Loucy (cell line): ENCODE measurements at regions not wholly inside any gene's neighbourhood (a gene's known extent, or its start where the extent isn't known, plus 50 kb on each side); places are given as distances from the start of the nearest gene placed in this dataset.

Source experiments
- EZH2phosphoT487 ChIP-seq: fragments of 200-600 bp; IDR thresholded peaks from 2 replicates; pipeline ENCODE4 v1.6.1; 2018; ENCODE audit warnings: antibody characterized with exemption, mild to moderate bottlenecking, moderate library complexity, borderline replicate concordance
- TF ChIP-seq, protein P1 (sequence below): fragments of 200-600 bp; sonication (generic); conservative IDR thresholded peaks from 2 replicates; pipeline ENCODE4 v1.5.1; 2014; ENCODE audit warnings: mild to moderate bottlenecking, antibody characterized with exemption, low read length

GRCh38 chr2:221689140-221689539 lies 117.0 kb upstream of the EPHA4 start:
- TF ChIP-seq, protein P1, sequence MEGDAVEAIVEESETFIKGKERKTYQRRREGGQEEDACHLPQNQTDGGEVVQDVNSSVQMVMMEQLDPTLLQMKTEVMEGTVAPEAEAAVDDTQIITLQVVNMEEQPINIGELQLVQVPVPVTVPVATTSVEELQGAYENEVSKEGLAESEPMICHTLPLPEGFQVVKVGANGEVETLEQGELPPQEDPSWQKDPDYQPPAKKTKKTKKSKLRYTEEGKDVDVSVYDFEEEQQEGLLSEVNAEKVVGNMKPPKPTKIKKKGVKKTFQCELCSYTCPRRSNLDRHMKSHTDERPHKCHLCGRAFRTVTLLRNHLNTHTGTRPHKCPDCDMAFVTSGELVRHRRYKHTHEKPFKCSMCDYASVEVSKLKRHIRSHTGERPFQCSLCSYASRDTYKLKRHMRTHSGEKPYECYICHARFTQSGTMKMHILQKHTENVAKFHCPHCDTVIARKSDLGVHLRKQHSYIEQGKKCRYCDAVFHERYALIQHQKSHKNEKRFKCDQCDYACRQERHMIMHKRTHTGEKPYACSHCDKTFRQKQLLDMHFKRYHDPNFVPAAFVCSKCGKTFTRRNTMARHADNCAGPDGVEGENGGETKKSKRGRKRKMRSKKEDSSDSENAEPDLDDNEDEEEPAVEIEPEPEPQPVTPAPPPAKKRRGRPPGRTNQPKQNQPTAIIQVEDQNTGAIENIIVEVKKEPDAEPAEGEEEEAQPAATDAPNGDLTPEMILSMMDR = no peak
- no peak for TF ChIP-seq EZH2phosphoT487
